GM23338 (cell line): ENCODE measurements at regions not wholly inside any gene's neighbourhood (a gene's known extent, or its start where the extent isn't known, plus 50 kb on each side); places are given as distances from the start of the nearest gene placed in this dataset.

Experiments used
- JUNB ChIP-seq: IDR thresholded peaks from one replicate; pipeline ENCODE4 v1.6.1; 2016; ENCODE audit warnings: antibody characterized with exemption; ENCODE audit not compliant: unreplicated experiment
- TF ChIP-seq, protein P1 (sequence below), 2 experiments: fragments of 200-600 bp in 1 of 2; sonication (generic) in 1 of 2; conservative IDR thresholded peaks; 2 replicates each; pipeline versions ENCODE4 v1.5.1 to v1.6.1; 2016 to 2017; ENCODE audit warnings: antibody characterized with exemption in 2 of 2, low read depth in 2 of 2, mild to moderate bottlenecking in 2 of 2, moderate library complexity in 1 of 2

DNA sequence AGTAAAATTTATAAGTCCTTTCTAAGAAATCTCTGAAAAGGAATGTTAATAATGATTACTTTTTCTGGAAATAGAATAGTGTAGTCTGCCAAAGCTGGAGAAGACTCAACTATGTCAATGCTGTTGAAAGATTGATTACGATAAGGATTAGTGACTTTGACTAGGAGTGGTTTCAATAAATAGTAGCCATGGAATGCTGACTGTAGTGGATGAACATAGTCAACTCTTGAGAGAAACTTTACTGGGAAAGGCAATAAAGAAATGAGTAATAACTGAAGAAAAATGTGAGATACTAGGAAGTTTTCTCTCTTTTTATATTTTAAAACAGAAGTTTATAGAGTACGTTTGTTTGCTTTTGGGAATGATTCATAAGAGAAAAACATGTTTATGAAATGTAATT lies 105.0 kb upstream of the CDK13 start:
- TF ChIP-seq, protein P1, sequence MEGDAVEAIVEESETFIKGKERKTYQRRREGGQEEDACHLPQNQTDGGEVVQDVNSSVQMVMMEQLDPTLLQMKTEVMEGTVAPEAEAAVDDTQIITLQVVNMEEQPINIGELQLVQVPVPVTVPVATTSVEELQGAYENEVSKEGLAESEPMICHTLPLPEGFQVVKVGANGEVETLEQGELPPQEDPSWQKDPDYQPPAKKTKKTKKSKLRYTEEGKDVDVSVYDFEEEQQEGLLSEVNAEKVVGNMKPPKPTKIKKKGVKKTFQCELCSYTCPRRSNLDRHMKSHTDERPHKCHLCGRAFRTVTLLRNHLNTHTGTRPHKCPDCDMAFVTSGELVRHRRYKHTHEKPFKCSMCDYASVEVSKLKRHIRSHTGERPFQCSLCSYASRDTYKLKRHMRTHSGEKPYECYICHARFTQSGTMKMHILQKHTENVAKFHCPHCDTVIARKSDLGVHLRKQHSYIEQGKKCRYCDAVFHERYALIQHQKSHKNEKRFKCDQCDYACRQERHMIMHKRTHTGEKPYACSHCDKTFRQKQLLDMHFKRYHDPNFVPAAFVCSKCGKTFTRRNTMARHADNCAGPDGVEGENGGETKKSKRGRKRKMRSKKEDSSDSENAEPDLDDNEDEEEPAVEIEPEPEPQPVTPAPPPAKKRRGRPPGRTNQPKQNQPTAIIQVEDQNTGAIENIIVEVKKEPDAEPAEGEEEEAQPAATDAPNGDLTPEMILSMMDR (conservative IDR thresholded peaks at IDR 0.05; ENCODE audit: low read depth in 2 of 2) = no peak
- TF ChIP-seq JUNB = no peak
